BJ (cell line): ENCODE measurements at regions not wholly inside any gene's neighbourhood (a gene's known extent, or its start where the extent isn't known, plus 50 kb on each side); places are given as distances from the start of the nearest gene placed in this dataset.

Experiments
- CTCF ChIA-PET: fragments of 350-600 bp; formaldehyde crosslinking; extraction: SDS; loops from one replicate; lab custom pipeline; 2021; ENCODE audit warnings: antibody characterized with exemption, inconsistent platforms; lab: Yijun Ruan, JAX
- POLR2A ChIA-PET: fragments of 300-600 bp; sonication (Branson Sonifier 250); formaldehyde crosslinking; extraction: SDS; loops from one replicate; lab custom pipeline; 2021; ENCODE audit warnings: antibody characterized with exemption; lab: Charles Lee
- DNase-seq: peaks from one replicate; pipeline ENCODE4 v3.0.0-alpha.2; 2011; ENCODE audit warnings: low read depth
- H3K27me3 ChIP-seq: 2 replicates; pipeline ENCODE4 v1.6.0; 2011; ENCODE audit warnings: low read length; ENCODE audit not compliant: control insufficient read depth, insufficient read depth
- H3K36me3 ChIP-seq: 2 replicates; pipeline ENCODE4 v1.5.1; 2011; ENCODE audit warnings: low read length; ENCODE audit not compliant: control insufficient read depth, insufficient read depth
- H3K4me3 ChIP-seq: 2 replicates; pipeline ENCODE4 v1.5.1; 2011; ENCODE audit warnings: low read depth, mild to moderate bottlenecking, control low read depth, low read length
- TF ChIP-seq, protein P1 (sequence below): IDR thresholded peaks from 2 replicates; pipeline ENCODE4 v1.5.1; 2011; ENCODE audit warnings: low read depth, mild to moderate bottlenecking, control low read depth, inconsistent platforms, low read length, moderate library complexity; ENCODE audit not compliant: insufficient read depth

DNA sequence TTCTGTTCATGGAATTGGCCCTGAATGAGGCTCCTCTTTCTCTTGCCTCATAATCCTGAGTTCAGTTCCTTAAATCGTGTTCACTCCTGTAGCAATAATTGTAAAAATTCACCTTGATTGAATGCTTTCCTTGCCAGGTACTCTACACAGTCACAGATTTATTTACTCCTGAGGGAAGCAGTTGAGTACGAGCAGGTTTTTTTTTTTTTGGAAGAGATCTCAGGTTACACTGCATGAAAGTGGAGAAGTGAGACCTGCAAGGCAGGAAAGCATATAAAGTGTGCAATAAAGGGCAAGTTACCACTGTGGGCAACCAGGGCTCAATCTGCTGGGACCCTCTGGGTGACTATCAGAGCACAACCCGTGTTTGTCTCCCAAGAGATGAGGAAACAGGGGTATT lies 93.0 kb upstream of the DOK5 start:
- Histone ChIP-seq H3K36me3 (no peaks in the 10 kb centered on the region), H3K27me3 (no peaks in the 10 kb centered on the region; the same call in 1 of the 2 replicates), H3K4me3 (no peak overlapping the region)
- ChIA-PET CTCF (no interaction called here), POLR2A (no interaction called here)
- DNase-seq, result no peak
- TF ChIP-seq, protein P1, sequence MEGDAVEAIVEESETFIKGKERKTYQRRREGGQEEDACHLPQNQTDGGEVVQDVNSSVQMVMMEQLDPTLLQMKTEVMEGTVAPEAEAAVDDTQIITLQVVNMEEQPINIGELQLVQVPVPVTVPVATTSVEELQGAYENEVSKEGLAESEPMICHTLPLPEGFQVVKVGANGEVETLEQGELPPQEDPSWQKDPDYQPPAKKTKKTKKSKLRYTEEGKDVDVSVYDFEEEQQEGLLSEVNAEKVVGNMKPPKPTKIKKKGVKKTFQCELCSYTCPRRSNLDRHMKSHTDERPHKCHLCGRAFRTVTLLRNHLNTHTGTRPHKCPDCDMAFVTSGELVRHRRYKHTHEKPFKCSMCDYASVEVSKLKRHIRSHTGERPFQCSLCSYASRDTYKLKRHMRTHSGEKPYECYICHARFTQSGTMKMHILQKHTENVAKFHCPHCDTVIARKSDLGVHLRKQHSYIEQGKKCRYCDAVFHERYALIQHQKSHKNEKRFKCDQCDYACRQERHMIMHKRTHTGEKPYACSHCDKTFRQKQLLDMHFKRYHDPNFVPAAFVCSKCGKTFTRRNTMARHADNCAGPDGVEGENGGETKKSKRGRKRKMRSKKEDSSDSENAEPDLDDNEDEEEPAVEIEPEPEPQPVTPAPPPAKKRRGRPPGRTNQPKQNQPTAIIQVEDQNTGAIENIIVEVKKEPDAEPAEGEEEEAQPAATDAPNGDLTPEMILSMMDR, result no peak

DNA sequence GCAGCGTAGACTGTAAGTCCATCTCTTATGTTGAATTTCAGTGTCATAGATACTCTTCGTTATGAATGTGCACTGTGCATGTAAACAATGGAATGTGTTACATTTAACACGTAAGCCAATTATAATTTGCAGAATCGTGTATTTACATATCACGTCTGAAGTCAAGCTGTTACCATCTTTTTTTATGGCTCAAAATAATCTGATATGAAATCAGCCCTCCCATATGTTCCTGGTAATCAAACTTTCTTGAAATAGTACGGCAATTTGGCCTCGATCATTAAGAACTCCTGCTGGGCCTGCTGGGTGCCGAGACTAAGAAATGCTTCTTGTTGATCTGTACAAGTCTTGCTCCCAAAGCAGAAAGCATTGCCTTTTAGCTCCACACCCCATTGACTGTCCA lies 89.6 kb upstream of the DOK5 start:
- no peaks in the 10 kb centered on the region for H3K36me3 ChIP-seq
- DNase-seq, result no peak
- no peaks in the 10 kb centered on the region; the same call in 1 of the 2 replicates for H3K27me3 ChIP-seq
- no peak overlapping the region for H3K4me3 ChIP-seq
- POLR2A ChIA-PET, result no interaction called here
- CTCF ChIA-PET, result no interaction called here
- TF ChIP-seq, protein P1, result no peak

DNA sequence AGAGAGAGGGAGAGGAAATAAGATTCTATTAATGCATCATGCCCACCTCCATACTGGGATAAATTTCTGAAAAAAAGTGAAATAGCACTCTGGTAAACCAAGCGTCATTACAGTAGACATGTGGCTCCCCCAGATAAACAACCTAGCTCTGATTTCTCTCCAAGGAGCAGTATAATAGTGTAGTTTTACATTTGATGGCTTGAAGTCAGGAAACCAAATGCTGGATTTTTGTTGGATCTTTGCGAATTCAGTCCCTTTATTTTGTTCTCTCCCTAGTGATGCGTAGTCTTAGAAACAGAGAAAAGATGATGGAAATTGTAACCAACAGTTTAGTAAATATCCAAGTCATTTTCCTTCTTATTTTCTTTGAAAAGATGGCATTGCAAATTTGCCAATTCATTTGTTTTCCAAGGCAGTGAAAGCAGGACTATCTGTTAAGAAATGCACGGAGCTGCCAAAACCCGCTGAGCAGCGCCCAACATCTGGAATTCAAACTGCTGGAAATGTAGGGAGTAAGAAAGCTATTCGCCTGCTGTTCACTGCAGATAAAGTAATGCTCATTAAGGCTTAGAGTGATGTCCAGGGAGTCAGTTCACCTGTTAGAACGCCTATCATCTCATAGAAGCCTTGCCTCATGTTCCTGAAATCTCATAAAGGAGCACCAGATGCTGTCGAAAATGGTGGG lies 85.7 kb upstream of the DOK5 start:
- H3K36me3 ChIP-seq, result no peaks in the 10 kb centered on the region
- TF ChIP-seq, protein P1, result no peak
- POLR2A ChIA-PET, result no interaction called here
- CTCF ChIA-PET, result interaction anchor here (1.3 kb wide), 1 partner anchor 8 kb away, joined by 3 read pairs; no protein-coding TSS in a partner anchor
- H3K27me3 ChIP-seq, result no peaks in the 10 kb centered on the region
- H3K4me3 ChIP-seq, result no peak overlapping the region
- DNase-seq, result no peak

DNA sequence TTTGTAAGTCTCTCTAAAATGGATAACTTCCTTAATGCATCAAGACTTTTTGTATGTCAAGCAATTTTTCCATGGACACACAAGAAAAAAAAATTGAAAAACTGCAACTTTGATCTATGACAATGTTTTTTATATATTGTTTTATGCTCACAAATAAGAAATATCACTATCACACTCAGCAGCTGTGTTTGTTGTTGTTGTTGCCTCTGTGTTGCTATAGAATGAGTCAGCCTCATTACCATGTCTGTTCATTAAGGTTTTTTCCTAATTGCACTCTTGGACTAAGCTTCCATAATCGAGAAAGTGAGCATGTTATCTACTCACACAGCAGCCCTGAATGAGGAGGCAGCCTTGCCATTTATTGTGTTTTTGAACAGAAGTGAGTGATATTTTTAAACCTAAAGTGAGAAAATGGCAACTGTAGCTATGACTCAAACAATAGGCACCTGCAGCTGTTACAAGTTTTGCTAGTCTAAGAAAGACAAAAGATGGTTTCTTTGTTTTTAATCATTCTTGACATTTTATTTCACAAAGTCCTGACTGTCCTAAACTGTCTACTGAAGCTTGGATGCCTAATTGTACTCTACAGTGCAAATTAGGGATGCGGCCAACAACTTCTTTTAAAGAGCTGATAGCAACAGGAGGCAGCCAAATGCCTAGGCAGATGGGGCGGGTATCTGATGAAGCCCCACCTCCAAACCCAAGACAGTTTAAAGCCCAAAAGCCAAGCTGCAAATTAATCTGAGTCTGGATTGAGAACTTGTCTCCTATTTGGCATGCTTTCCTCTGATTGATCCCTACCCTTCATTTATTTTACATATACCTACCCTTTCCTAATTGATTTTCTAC lies 77.9 kb upstream of the DOK5 start:
- Histone ChIP-seq H3K27me3 (no peaks in the 10 kb centered on the region), H3K36me3 (no peaks in the 10 kb centered on the region), H3K4me3 (no peak overlapping the region)
- no peak for DNase-seq
- TF ChIP-seq, protein P1, result no peak
- ChIA-PET CTCF (interaction anchor here (0.8 kb wide), 1 partner anchor 8 kb away, joined by 3 read pairs; no protein-coding TSS in a partner anchor), POLR2A (no interaction called here)

DNA sequence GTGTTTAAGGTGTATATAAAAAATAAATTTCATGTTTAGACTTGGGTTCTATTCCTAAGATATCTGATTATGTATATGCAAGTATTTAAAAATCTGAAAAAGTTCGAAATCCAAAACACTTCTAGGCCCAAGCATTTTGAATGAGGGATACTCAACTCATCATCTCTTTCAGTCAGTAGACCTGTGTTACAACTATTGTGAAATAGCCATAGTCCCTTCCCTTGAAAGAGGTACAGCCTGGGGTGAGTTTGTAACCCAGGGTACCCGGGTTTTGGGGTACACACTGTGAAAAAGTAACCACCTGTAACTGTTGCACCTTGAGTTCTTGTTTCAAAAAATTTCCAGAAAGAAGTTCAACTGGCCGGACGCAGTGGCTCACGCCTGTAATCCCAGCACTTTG lies 76.6 kb upstream of the DOK5 start:
- POLR2A ChIA-PET, result no interaction called here
- Histone ChIP-seq H3K36me3 (no peaks in the 10 kb centered on the region), H3K27me3 (no peaks in the 10 kb centered on the region), H3K4me3 (no peak overlapping the region)
- TF ChIP-seq, protein P1, result no peak
- CTCF ChIA-PET, result no interaction called here
- DNase-seq, result no peak
